Hepatocyte (in vitro differentiated cells): ENCODE measurements at regions not wholly inside any gene's neighbourhood (a gene's known extent, or its start where the extent isn't known, plus 50 kb on each side); places are given as distances from the start of the nearest gene placed in this dataset.

Source experiments
- EZH2phosphoT487 ChIP-seq: fragments of 200-600 bp; sonication (generic); IDR thresholded peaks from one replicate; pipeline ENCODE4 v1.6.1; 2018; ENCODE audit warnings: antibody characterized with exemption, mild to moderate bottlenecking, low read depth, moderate library complexity; ENCODE audit not compliant: unreplicated experiment, severe bottlenecking
- TF ChIP-seq, protein P1 (sequence below): fragments of 200-600 bp; sonication (generic); IDR thresholded peaks from 2 replicates; pipeline ENCODE4 v1.5.1; 2016; ENCODE audit warnings: antibody characterized with exemption, mild to moderate bottlenecking; ENCODE audit not compliant: poor library complexity

DNA sequence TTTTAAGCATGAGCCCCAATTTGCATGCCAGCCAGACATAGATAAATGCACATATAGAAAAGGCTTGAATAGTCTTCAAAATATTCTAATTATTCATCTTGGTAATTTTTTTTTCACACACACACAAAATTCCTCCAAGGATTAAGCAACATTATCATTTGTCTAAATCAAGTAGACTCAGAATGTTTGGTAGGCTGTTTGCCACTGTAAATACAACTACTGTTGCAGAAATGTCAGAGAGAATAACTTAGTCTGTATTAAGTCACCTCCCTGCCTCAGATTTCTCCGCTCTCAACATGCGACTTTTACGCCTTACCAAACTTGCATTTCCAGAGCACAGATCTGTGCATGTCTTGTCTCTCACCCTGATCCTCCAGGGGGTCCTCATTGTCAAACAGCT, 265.6 kb upstream of the C9orf72 start:
- TF ChIP-seq, protein P1, sequence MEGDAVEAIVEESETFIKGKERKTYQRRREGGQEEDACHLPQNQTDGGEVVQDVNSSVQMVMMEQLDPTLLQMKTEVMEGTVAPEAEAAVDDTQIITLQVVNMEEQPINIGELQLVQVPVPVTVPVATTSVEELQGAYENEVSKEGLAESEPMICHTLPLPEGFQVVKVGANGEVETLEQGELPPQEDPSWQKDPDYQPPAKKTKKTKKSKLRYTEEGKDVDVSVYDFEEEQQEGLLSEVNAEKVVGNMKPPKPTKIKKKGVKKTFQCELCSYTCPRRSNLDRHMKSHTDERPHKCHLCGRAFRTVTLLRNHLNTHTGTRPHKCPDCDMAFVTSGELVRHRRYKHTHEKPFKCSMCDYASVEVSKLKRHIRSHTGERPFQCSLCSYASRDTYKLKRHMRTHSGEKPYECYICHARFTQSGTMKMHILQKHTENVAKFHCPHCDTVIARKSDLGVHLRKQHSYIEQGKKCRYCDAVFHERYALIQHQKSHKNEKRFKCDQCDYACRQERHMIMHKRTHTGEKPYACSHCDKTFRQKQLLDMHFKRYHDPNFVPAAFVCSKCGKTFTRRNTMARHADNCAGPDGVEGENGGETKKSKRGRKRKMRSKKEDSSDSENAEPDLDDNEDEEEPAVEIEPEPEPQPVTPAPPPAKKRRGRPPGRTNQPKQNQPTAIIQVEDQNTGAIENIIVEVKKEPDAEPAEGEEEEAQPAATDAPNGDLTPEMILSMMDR: no peak
- no peak for TF ChIP-seq EZH2phosphoT487
